RWPE1 (cell line): ENCODE measurements at regions not wholly inside any gene's neighbourhood (a gene's known extent, or its start where the extent isn't known, plus 50 kb on each side); places are given as distances from the start of the nearest gene placed in this dataset.

ENCODE experiments used
- CTCF ChIA-PET: fragments of 350-600 bp; sonication (Branson Sonifier 250); formaldehyde crosslinking; extraction: SDS; loops from one replicate; lab custom pipeline; 2021; lab: Yijun Ruan, JAX
- POLR2A ChIA-PET: fragments of 400-600 bp; formaldehyde crosslinking; extraction: SDS; loops from one replicate; lab custom pipeline; 2020; ENCODE audit warnings: antibody characterized with exemption; ENCODE audit not compliant: low non-redundant PET; lab: Yijun Ruan, JAX
- DNase-seq: peaks from one replicate; pipeline ENCODE4 v3.0.0; 2012; ENCODE audit warnings: low spot score
- H3K27ac ChIP-seq: fragments of 450-650 bp; 2 replicates; pipeline ENCODE4 v1.5.1; 2017
- CTCF ChIP-seq: fragments of 450-650 bp; conservative IDR thresholded peaks from 2 replicates; pipeline ENCODE4 v1.5.1; 2017; ENCODE audit warnings: low read depth, mild to moderate bottlenecking

- TF ChIP-seq CTCF: no peak
- POLR2A ChIA-PET: no interaction called here
- DNase-seq: no peak
- no peak overlapping the region for H3K27ac ChIP-seq
- CTCF ChIA-PET: no interaction called here
Measured at GRCh38 chr12:20201733-20202132, 166.6 kb upstream of the PDE3A start.

- CTCF ChIA-PET: no interaction called here
Measured at GRCh38 chr12:20205854-20206253, 162.5 kb upstream of the PDE3A start.

GRCh38 chr12:20206410-20206809, 161.9 kb upstream of the PDE3A start:
- TF ChIP-seq CTCF: no peak
- no peak overlapping the region for H3K27ac ChIP-seq
- POLR2A ChIA-PET: no interaction called here
- no peak for DNase-seq
- CTCF ChIA-PET: no interaction called here

More at GRCh38 chr12:20205854-20206253, 162.5 kb upstream of the PDE3A start:
- TF ChIP-seq CTCF: no peak
- no peak for DNase-seq
- POLR2A ChIA-PET: no interaction called here
- H3K27ac ChIP-seq: no peak overlapping the region

- POLR2A ChIA-PET: no interaction called here
- CTCF ChIA-PET: interaction anchor here (0.6 kb wide), 1 partner anchor 97 kb away, joined by 8 read pairs; no protein-coding TSS in a partner anchor
- DNase-seq: no peak
- H3K27ac ChIP-seq: no peak overlapping the region
- no peak for TF ChIP-seq CTCF
Measured at GRCh38 chr12:20210621-20211215, 157.6 kb upstream of the PDE3A start.

- POLR2A ChIA-PET: no interaction called here
- CTCF ChIA-PET: no interaction called here
Measured at GRCh38 chr12:20211541-20211940, 156.8 kb upstream of the PDE3A start.

GRCh38 chr12:20211981-20212421, 156.3 kb upstream of the PDE3A start:
- ChIA-PET CTCF (no interaction called here), POLR2A (no interaction called here)
- H3K27ac ChIP-seq: no peak overlapping the region
- TF ChIP-seq CTCF: no peak
- no peak for DNase-seq

More at GRCh38 chr12:20211541-20211940, 156.8 kb upstream of the PDE3A start:
- no peak overlapping the region for H3K27ac ChIP-seq
- no peak for DNase-seq
- no peak for TF ChIP-seq CTCF
